HCT116 (cell line): ENCODE measurements at regions not wholly inside any gene's neighbourhood (a gene's known extent, or its start where the extent isn't known, plus 50 kb on each side); places are given as distances from the start of the nearest gene placed in this dataset.

ENCODE experiments used
- ATAC-seq: fragments of 200-7000 bp; cut with Tn5 transposase; 2 replicates; pipeline ENCODE4 v1.9.1; 2020; ENCODE audit warnings: mild to moderate bottlenecking, moderate library complexity
- BruUV-seq: library from RNA; stranded (reverse); fragments of 400-500 nt; replicated peaks from 2 replicates; lab custom pipeline; 2021; lab: Mats Ljungman, UMichigan
- CTCF ChIA-PET: fragments of 300-600 bp; sonication (Branson Sonifier 250); formaldehyde crosslinking; loops from one replicate; lab custom pipeline; 2021; ENCODE audit warnings: antibody characterized with exemption; lab: Charles Lee
- POLR2A ChIA-PET: fragments of 300-600, 350-600 bp; sonication (Branson Sonifier 250); formaldehyde crosslinking; loops from one replicate; lab custom pipeline; 2021; ENCODE audit warnings: antibody characterized with exemption; lab: Charles Lee
- RAD21 ChIA-PET, 2 experiments: fragments of 300-600 bp; sonication (Branson Sonifier 250); formaldehyde crosslinking; loops; one replicate each; lab custom pipeline; 2023; ENCODE audit warnings: low total read pairs in 2 of 2; ENCODE audit not compliant: uncharacterized antibody in 2 of 2, unreplicated experiment in 2 of 2, low non-redundant PET in 1 of 2; lab: Charles Lee
- DNase-seq: peaks from one replicate; pipeline ENCODE4 v3.0.0-alpha.2; 2010; ENCODE audit warnings: low read depth, low spot score
- H2AFZ ChIP-seq: fragments of 200-600 bp; shearing (Covaris generic), sonication (generic); 2 replicates; pipeline ENCODE4 v1.6.1; 2017; ENCODE audit warnings: low read depth, mixed run types, mixed read lengths, antibody characterized with exemption, low read length; ENCODE audit not compliant: poor library complexity, severe bottlenecking
- H3K27ac ChIP-seq: 2 replicates; pipeline ENCODE4 v1.5.1; 2012; ENCODE audit warnings: low read depth, low read length
- H3K27me3 ChIP-seq: fragments of 200-600 bp; sonication (generic); 2 replicates; pipeline ENCODE4 v1.6.1; 2016; ENCODE audit warnings: mixed run types, low read length, mixed read lengths; ENCODE audit not compliant: insufficient read depth
- H3K36me3 ChIP-seq, 2 experiments: fragments of 200-500 bp in 1 of 2; fragments of 200-600 bp in 1 of 2; sonication (Bioruptor generic) in 1 of 2; sonication (generic) in 1 of 2; 2 replicates each; pipeline versions ENCODE4 v1.5.1 to v1.6.1; 2014 to 2016; ENCODE audit warnings: low read length in 2 of 2, inconsistent platforms in 1 of 2, mixed read lengths in 1 of 2, mixed run types in 1 of 2; ENCODE audit not compliant: insufficient read depth in 2 of 2, control insufficient read depth in 1 of 2
- H3K4me1 ChIP-seq, 2 experiments: fragments of 200-600 bp in 1 of 2; sonication (generic) in 1 of 2; 2 replicates each; pipeline versions ENCODE4 v1.5.1 to v1.6.1; 2012 to 2017; ENCODE audit warnings: low read length in 2 of 2, inconsistent platforms in 1 of 2, mild to moderate bottlenecking in 1 of 2, mixed read lengths in 1 of 2, mixed run types in 1 of 2, moderate library complexity in 1 of 2; ENCODE audit not compliant: insufficient read depth in 2 of 2, control insufficient read depth in 1 of 2
- H3K4me2 ChIP-seq: fragments of 200-600 bp; sonication (generic); 2 replicates; pipeline ENCODE4 v1.6.1; 2017; ENCODE audit warnings: mixed run types, low read length, mixed read lengths
- H3K4me3 ChIP-seq, 2 experiments: fragments of 200-600 bp in 1 of 2; sonication (generic) in 1 of 2; replicated peaks in 1 of 2; 2 replicates each; pipeline ENCODE4 v1.5.1; 2011 to 2016; ENCODE audit warnings: low read length in 2 of 2, control low read depth in 1 of 2, low read depth in 1 of 2, mild to moderate bottlenecking in 1 of 2, mixed read lengths in 1 of 2, mixed run types in 1 of 2
- H3K79me2 ChIP-seq: fragments of 200-600 bp; sonication (generic); 2 replicates; pipeline ENCODE4 v1.6.1; 2017; ENCODE audit warnings: mild to moderate bottlenecking, mixed run types, low read length, moderate library complexity, mixed read lengths; ENCODE audit not compliant: insufficient read depth
- H3K9ac ChIP-seq: fragments of 200-600 bp; sonication (generic); 2 replicates; pipeline ENCODE4 v1.6.1; 2016; ENCODE audit warnings: low read length, mixed read lengths
- H3K9me2 ChIP-seq: fragments of 200-600 bp; sonication (generic), shearing (Covaris generic); 2 replicates; pipeline ENCODE4 v1.6.1; 2017; ENCODE audit warnings: mixed run types, mild to moderate bottlenecking, moderate library complexity; ENCODE audit not compliant: insufficient read depth
- H3K9me3 ChIP-seq, 2 experiments: fragments of 200-500 bp in 1 of 2; fragments of 200-600 bp in 1 of 2; sonication (Bioruptor generic) in 1 of 2; sonication (generic) in 1 of 2; 2 replicates each; pipeline ENCODE4 v1.6.1; 2014 to 2017; ENCODE audit warnings: low read length in 2 of 2, mixed read lengths in 2 of 2, inconsistent platforms in 1 of 2, low read depth in 1 of 2, mild to moderate bottlenecking in 1 of 2, mixed run types in 1 of 2, moderate library complexity in 1 of 2; ENCODE audit not compliant: control insufficient read depth in 1 of 2, insufficient read depth in 1 of 2
- H4K20me1 ChIP-seq: fragments of 200-600 bp; sonication (generic), shearing (Covaris generic); 2 replicates; pipeline ENCODE4 v1.6.1; 2017; ENCODE audit warnings: mixed run types, mild to moderate bottlenecking, moderate library complexity; ENCODE audit not compliant: insufficient read depth
- EGR1 ChIP-seq: IDR thresholded peaks from 2 replicates; pipeline ENCODE4 v1.6.1; 2012; ENCODE audit warnings: low read depth
- EZH2phosphoT487 ChIP-seq: fragments of 200-600 bp; IDR thresholded peaks from 2 replicates; pipeline ENCODE4 v1.6.1; 2018; ENCODE audit warnings: antibody characterized with exemption, borderline replicate concordance
- FOSL1 ChIP-seq: IDR thresholded peaks from 2 replicates; pipeline ENCODE4 v1.6.1; 2012; ENCODE audit warnings: low read depth
- JUND ChIP-seq: IDR thresholded peaks from 2 replicates; pipeline ENCODE4 v1.6.1; 2012
- POLR2AphosphoS5 ChIP-seq: IDR thresholded peaks from 2 replicates; pipeline ENCODE4 v1.6.1; 2011; ENCODE audit warnings: mild to moderate bottlenecking, low read depth, low read length, moderate library complexity
- SIN3A ChIP-seq: IDR thresholded peaks from 2 replicates; pipeline ENCODE4 v1.6.1; 2012; ENCODE audit warnings: low read depth
- SP1 ChIP-seq: IDR thresholded peaks from 2 replicates; pipeline ENCODE4 v1.6.1; 2012; ENCODE audit warnings: low read depth
- SRF ChIP-seq: IDR thresholded peaks from 2 replicates; pipeline ENCODE4 v1.6.1; 2012; ENCODE audit warnings: low read depth
- TCF7L2 ChIP-seq: IDR thresholded peaks from 2 replicates; pipeline ENCODE4 v1.7.0; 2011; ENCODE audit warnings: borderline replicate concordance, inconsistent platforms; ENCODE audit not compliant: insufficient read depth, insufficient read length; ENCODE audit errors: extremely low read depth
- YY1 ChIP-seq: IDR thresholded peaks from 2 replicates; pipeline ENCODE4 v1.6.1; 2011; ENCODE audit warnings: low read length, low read depth, moderate library complexity, mild to moderate bottlenecking; ENCODE audit not compliant: insufficient replicate concordance; ENCODE audit errors: extremely low read depth
- ZFX ChIP-seq: fragments of 450-650 bp; IDR thresholded peaks from 2 replicates; pipeline ENCODE4 v1.6.1; 2017
- intact Hi-C: fragments of 100-400 bp; cut with micrococcal nuclease; formaldehyde crosslinking; loops from 2 replicates; pipeline ENCODE4 v1.10.0; 2022
- TF ChIP-seq, protein P1 (sequence below): IDR thresholded peaks from 2 replicates; pipeline ENCODE4 v1.6.1; 2012; ENCODE audit warnings: low read depth
- TF ChIP-seq, protein P2 (sequence below): IDR thresholded peaks from 2 replicates; pipeline ENCODE4 v1.6.1; 2011; ENCODE audit warnings: mild to moderate bottlenecking, low read length, moderate library complexity; ENCODE audit not compliant: insufficient replicate concordance; ENCODE audit errors: extremely low read depth
- TF ChIP-seq, protein P3 (sequence below): IDR thresholded peaks from 2 replicates; pipeline ENCODE4 v1.6.1; 2012

DNA sequence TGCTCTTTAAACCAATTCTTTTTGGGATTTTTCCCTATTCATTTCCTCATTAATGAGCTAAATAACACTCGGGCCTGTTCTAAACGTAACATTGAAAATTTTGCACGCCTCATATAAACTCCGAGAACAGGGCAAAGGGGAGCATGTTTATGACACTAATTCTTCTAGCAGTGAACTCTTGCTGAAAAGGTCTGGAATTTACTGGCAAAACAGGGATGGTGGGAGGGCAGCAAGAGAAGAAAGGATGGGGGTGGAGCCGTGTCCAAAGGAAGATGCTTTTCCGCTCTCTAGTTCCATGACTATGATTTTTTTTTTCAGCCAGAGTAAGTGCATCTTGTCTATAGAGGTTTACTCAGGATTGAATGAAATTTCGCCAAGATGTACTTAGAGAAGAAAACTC lies 50.0 kb upstream of the IL1R1 start:
- H3K79me2 ChIP-seq = no peaks in the 10 kb centered on the region
- no peak overlapping the region for H3K9ac ChIP-seq
- no TSS peak for BruUV-seq
- H3K36me3 ChIP-seq = no peaks in the 10 kb centered on the region
- H3K9me2 ChIP-seq = no peaks in the 10 kb centered on the region
- RAD21 ChIA-PET = no interaction called here
- H3K27me3 ChIP-seq = no peaks in the 10 kb centered on the region
- H4K20me1 ChIP-seq = no peaks in the 10 kb centered on the region
- no peaks in the 10 kb centered on the region for H3K9me3 ChIP-seq
- POLR2A ChIA-PET = no interaction called here
- CTCF ChIA-PET = no interaction called here
- ATAC-seq (no peak), DNase-seq (no peak)
- H3K4me2 ChIP-seq = no peak overlapping the region
- H3K4me3 ChIP-seq = no peak overlapping the region
- intact Hi-C loops = no loop called here
- TF ChIP-seq SRF = no peak
- TF ChIP-seq, protein P1, sequence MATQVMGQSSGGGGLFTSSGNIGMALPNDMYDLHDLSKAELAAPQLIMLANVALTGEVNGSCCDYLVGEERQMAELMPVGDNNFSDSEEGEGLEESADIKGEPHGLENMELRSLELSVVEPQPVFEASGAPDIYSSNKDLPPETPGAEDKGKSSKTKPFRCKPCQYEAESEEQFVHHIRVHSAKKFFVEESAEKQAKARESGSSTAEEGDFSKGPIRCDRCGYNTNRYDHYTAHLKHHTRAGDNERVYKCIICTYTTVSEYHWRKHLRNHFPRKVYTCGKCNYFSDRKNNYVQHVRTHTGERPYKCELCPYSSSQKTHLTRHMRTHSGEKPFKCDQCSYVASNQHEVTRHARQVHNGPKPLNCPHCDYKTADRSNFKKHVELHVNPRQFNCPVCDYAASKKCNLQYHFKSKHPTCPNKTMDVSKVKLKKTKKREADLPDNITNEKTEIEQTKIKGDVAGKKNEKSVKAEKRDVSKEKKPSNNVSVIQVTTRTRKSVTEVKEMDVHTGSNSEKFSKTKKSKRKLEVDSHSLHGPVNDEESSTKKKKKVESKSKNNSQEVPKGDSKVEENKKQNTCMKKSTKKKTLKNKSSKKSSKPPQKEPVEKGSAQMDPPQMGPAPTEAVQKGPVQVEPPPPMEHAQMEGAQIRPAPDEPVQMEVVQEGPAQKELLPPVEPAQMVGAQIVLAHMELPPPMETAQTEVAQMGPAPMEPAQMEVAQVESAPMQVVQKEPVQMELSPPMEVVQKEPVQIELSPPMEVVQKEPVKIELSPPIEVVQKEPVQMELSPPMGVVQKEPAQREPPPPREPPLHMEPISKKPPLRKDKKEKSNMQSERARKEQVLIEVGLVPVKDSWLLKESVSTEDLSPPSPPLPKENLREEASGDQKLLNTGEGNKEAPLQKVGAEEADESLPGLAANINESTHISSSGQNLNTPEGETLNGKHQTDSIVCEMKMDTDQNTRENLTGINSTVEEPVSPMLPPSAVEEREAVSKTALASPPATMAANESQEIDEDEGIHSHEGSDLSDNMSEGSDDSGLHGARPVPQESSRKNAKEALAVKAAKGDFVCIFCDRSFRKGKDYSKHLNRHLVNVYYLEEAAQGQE = no peak
- no peak for TF ChIP-seq EGR1
- no peak for TF ChIP-seq POLR2AphosphoS5
- no peak for TF ChIP-seq SP1
- TF ChIP-seq, protein P2, sequence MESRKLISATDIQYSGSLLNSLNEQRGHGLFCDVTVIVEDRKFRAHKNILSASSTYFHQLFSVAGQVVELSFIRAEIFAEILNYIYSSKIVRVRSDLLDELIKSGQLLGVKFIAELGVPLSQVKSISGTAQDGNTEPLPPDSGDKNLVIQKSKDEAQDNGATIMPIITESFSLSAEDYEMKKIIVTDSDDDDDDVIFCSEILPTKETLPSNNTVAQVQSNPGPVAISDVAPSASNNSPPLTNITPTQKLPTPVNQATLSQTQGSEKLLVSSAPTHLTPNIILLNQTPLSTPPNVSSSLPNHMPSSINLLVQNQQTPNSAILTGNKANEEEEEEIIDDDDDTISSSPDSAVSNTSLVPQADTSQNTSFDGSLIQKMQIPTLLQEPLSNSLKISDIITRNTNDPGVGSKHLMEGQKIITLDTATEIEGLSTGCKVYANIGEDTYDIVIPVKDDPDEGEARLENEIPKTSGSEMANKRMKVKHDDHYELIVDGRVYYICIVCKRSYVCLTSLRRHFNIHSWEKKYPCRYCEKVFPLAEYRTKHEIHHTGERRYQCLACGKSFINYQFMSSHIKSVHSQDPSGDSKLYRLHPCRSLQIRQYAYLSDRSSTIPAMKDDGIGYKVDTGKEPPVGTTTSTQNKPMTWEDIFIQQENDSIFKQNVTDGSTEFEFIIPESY = no peak
- TF ChIP-seq SIN3A = no peak
- TF ChIP-seq YY1 = no peak
- TF ChIP-seq TCF7L2 = no peak
- TF ChIP-seq EZH2phosphoT487 = no peak
- TF ChIP-seq, protein P3, sequence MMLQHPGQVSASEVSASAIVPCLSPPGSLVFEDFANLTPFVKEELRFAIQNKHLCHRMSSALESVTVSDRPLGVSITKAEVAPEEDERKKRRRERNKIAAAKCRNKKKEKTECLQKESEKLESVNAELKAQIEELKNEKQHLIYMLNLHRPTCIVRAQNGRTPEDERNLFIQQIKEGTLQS = no peak
- no peak for TF ChIP-seq ZFX
- TF ChIP-seq JUND = no peak
- no peak for TF ChIP-seq FOSL1
- H3K27ac ChIP-seq = no peak overlapping the region
- H3K4me1 ChIP-seq = peaks cover 0 to 7% of the 10 kb centered on the region in 2 experiments; a peak in 2 of 4 replicates
- H2AFZ ChIP-seq = no peak overlapping the region
